IMR-90 (cell line): ENCODE measurements at regions not wholly inside any gene's neighbourhood (a gene's known extent, or its start where the extent isn't known, plus 50 kb on each side); places are given as distances from the start of the nearest gene placed in this dataset.

Experiments
- ATAC-seq: fragments of 200-7000 bp; cut with Tn5 transposase; 2 replicates; pipeline ENCODE4 v1.9.1; 2020; ENCODE audit warnings: low read depth, mild to moderate bottlenecking, moderate library complexity
- BruUV-seq: library from RNA; stranded (reverse); fragments of 400-500 nt; replicated peaks from 2 replicates; lab custom pipeline; 2021; lab: Mats Ljungman, UMichigan
- CTCF ChIA-PET: fragments of 300-600 bp; formaldehyde crosslinking; extraction: SDS; loops from one replicate; lab custom pipeline; 2021; ENCODE audit warnings: antibody characterized with exemption; lab: Yijun Ruan, JAX
- POLR2A ChIA-PET: fragments of 300-600 bp; sonication (Branson Sonifier 250); formaldehyde crosslinking; loops from one replicate; lab custom pipeline; 2022; ENCODE audit warnings: antibody characterized with exemption; ENCODE audit not compliant: unreplicated experiment; lab: Charles Lee
- DNase-seq: peaks from one replicate; pipeline ENCODE4 v3.0.0; 2013
- H2AFZ ChIP-seq: replicated peaks from 2 replicates; pipeline ENCODE3; 2013; ENCODE audit warnings: low read length, mild to moderate bottlenecking; ENCODE audit not compliant: poor library complexity
- H2AK5ac ChIP-seq: 2 replicates; pipeline ENCODE4 v1.6.1; 2013; ENCODE audit warnings: low read depth, low read length, inconsistent platforms
- H2AK9ac ChIP-seq: replicated peaks from 2 replicates; pipeline ENCODE3; 2013; ENCODE audit warnings: mild to moderate bottlenecking, low read depth, low read length, moderate library complexity; ENCODE audit not compliant: poor library complexity
- H2BK120ac ChIP-seq: 2 replicates; pipeline ENCODE4 v1.6.1; 2013; ENCODE audit warnings: low read depth, low read length, inconsistent platforms
- H2BK15ac ChIP-seq: 3 replicates; pipeline ENCODE4 v1.6.1; 2013; ENCODE audit warnings: low read depth, low read length, inconsistent platforms
- H2BK20ac ChIP-seq: 2 replicates; pipeline ENCODE4 v1.6.1; 2013; ENCODE audit warnings: low read depth, mild to moderate bottlenecking, inconsistent platforms, low read length, moderate library complexity
- H2BK5ac ChIP-seq: 2 replicates; pipeline ENCODE4 v1.6.1; 2013; ENCODE audit warnings: mild to moderate bottlenecking, low read depth, low read length, inconsistent platforms; ENCODE audit not compliant: poor library complexity, severe bottlenecking
- H3K14ac ChIP-seq: replicated peaks from 2 replicates; pipeline ENCODE4 v1.6.1; 2013; ENCODE audit warnings: low read depth, low read length, inconsistent platforms
- H3K18ac ChIP-seq: 2 replicates; pipeline ENCODE4 v1.6.1; 2013; ENCODE audit warnings: low read depth, low read length, control low read depth
- H3K23ac ChIP-seq: 2 replicates; pipeline ENCODE4 v1.6.1; 2013; ENCODE audit warnings: low read depth, low read length, inconsistent platforms
- H3K27ac ChIP-seq: 2 replicates; pipeline ENCODE4 v1.5.1; 2013; ENCODE audit warnings: mild to moderate bottlenecking, control low read depth, low read length; ENCODE audit not compliant: insufficient read depth
- H3K27me3 ChIP-seq: 2 replicates; pipeline ENCODE4 v1.6.1; 2013; ENCODE audit warnings: low read length; ENCODE audit not compliant: control insufficient read depth, insufficient read depth
- H3K36me3 ChIP-seq: 2 replicates; pipeline ENCODE4 v1.6.1; 2013; ENCODE audit warnings: low read length, mixed read lengths; ENCODE audit not compliant: control insufficient read depth, insufficient read depth
- H3K4ac ChIP-seq: 2 replicates; pipeline ENCODE4 v1.6.1; 2013; ENCODE audit warnings: low read depth, low read length, inconsistent platforms
- H3K4me1 ChIP-seq: 2 replicates; pipeline ENCODE4 v1.6.1; 2013; ENCODE audit warnings: low read length, mixed read lengths; ENCODE audit not compliant: control insufficient read depth, insufficient read depth
- H3K4me2 ChIP-seq: 2 replicates; pipeline ENCODE4 v1.6.1; 2013; ENCODE audit warnings: low read depth, mild to moderate bottlenecking, control low read depth, low read length, moderate library complexity
- H3K4me3 ChIP-seq: 2 replicates; pipeline ENCODE4 v1.5.1; 2013; ENCODE audit warnings: low read depth, mild to moderate bottlenecking, control low read depth, low read length, moderate library complexity; ENCODE audit not compliant: insufficient read depth
- H3K56ac ChIP-seq: 2 replicates; pipeline ENCODE4 v1.6.1; 2013; ENCODE audit warnings: low read length, inconsistent platforms; ENCODE audit not compliant: insufficient read depth; ENCODE audit errors: extremely low read depth
- H3K79me1 ChIP-seq, 2 experiments: 2 replicates each; pipeline ENCODE4 v1.6.1; 2013; ENCODE audit warnings: low read length in 2 of 2, inconsistent platforms in 1 of 2, low read depth in 1 of 2
- H3K9ac ChIP-seq: 2 replicates; pipeline ENCODE4 v1.6.1; 2013; ENCODE audit warnings: low read depth, low read length, control low read depth
- H3K9me1 ChIP-seq: 2 replicates; pipeline ENCODE4 v1.6.1; 2013; ENCODE audit warnings: low read length, inconsistent platforms; ENCODE audit not compliant: insufficient read depth
- H3K9me3 ChIP-seq: 2 replicates; pipeline ENCODE4 v1.6.1; 2013; ENCODE audit warnings: low read length; ENCODE audit not compliant: control insufficient read depth, insufficient read depth
- H4K20me1 ChIP-seq: 2 replicates; pipeline ENCODE4 v1.6.1; 2013; ENCODE audit warnings: low read length, inconsistent platforms; ENCODE audit not compliant: insufficient read depth
- H4K5ac ChIP-seq: 2 replicates; pipeline ENCODE4 v1.6.1; 2013; ENCODE audit warnings: mild to moderate bottlenecking, low read depth, low read length, control low read depth
- H4K8ac ChIP-seq, 2 experiments: 2 replicates each; pipeline ENCODE4 v1.6.1; 2013; ENCODE audit warnings: low read depth in 2 of 2, low read length in 2 of 2, control low read depth in 1 of 2, inconsistent platforms in 1 of 2
- H4K91ac ChIP-seq: 2 replicates; pipeline ENCODE4 v1.6.1; 2013; ENCODE audit warnings: low read depth, low read length, inconsistent platforms; ENCODE audit not compliant: insufficient read depth
- BHLHE40 ChIP-seq: fragments of 150-350 bp; IDR thresholded peaks from 2 replicates; pipeline ENCODE4 v1.6.1; 2016; ENCODE audit warnings: mild to moderate bottlenecking, low read depth, low read length
- CEBPB ChIP-seq: IDR thresholded peaks from 2 replicates; pipeline ENCODE4 v1.6.1; 2012; ENCODE audit warnings: low read depth, low read length, improper control_type of control experiment
- CHD1 ChIP-seq: IDR thresholded peaks from 2 replicates; pipeline ENCODE4 v1.6.1; 2012; ENCODE audit warnings: low read depth, low read length, improper control_type of control experiment
- ELK1 ChIP-seq: fragments of 150-350 bp; IDR thresholded peaks from 2 replicates; pipeline ENCODE4 v1.6.1; 2016; ENCODE audit warnings: low read depth, mild to moderate bottlenecking, low read length, moderate library complexity, borderline replicate concordance
- FOS ChIP-seq: fragments of 150-350 bp; IDR thresholded peaks from 2 replicates; pipeline ENCODE4 v1.6.1; 2016; ENCODE audit warnings: low read depth, low read length
- MAFK ChIP-seq: IDR thresholded peaks from 2 replicates; pipeline ENCODE4 v1.6.1; 2012; ENCODE audit warnings: low read depth, low read length, improper control_type of control experiment
- MAZ ChIP-seq: IDR thresholded peaks from 2 replicates; pipeline ENCODE4 v1.6.1; 2012; ENCODE audit warnings: low read depth, mild to moderate bottlenecking, low read length, improper control_type of control experiment, moderate library complexity, borderline replicate concordance
- MXI1 ChIP-seq: IDR thresholded peaks from 2 replicates; pipeline ENCODE4 v1.6.1; 2012; ENCODE audit warnings: low read depth, mild to moderate bottlenecking, low read length, moderate library complexity, borderline replicate concordance
- NFE2L2 ChIP-seq: fragments of 150-350 bp; IDR thresholded peaks from 2 replicates; pipeline ENCODE4 v1.6.1; 2016; ENCODE audit warnings: low read depth, mild to moderate bottlenecking, low read length
- RAD21 ChIP-seq: IDR thresholded peaks from 2 replicates; pipeline ENCODE4 v1.6.1; 2012; ENCODE audit warnings: low read length, improper control_type of control experiment
- RCOR1 ChIP-seq: IDR thresholded peaks from 2 replicates; pipeline ENCODE4 v1.6.1; 2012; ENCODE audit warnings: mild to moderate bottlenecking, low read length, improper control_type of control experiment; ENCODE audit not compliant: insufficient replicate concordance
- RFX5 ChIP-seq: IDR thresholded peaks from 2 replicates; pipeline ENCODE4 v1.8.0; 2012; ENCODE audit warnings: low read depth, mild to moderate bottlenecking, low read length, moderate library complexity
- SMC3 ChIP-seq: fragments of 150-350 bp; IDR thresholded peaks from 2 replicates; pipeline ENCODE4 v1.6.1; 2016; ENCODE audit warnings: low read depth, mild to moderate bottlenecking, antibody characterized with exemption, low read length, moderate library complexity
- USF2 ChIP-seq: fragments of 150-350 bp; IDR thresholded peaks from 2 replicates; pipeline ENCODE4 v1.6.1; 2017; ENCODE audit warnings: mild to moderate bottlenecking, antibody characterized with exemption, low read length, low read depth
- WGBS, 2 experiments: methylation state at CpG; one replicate each; pipeline versions ENCODE4 v1.1.5 to v1.1.7; 2013; ENCODE audit warnings: missing lambda C conversion rate in 2 of 2; ENCODE audit not compliant: insufficient read length in 1 of 2; ENCODE audit errors: extremely low coverage in 2 of 2; 5-methylcytosine and 5-hydroxymethylcytosine counted together
- dilution Hi-C: fragments of 300-500 bp; cut with HindIII; formaldehyde crosslinking; loops from one replicate; pipeline ENCODE4 v1.14.3; 2018; ENCODE audit warnings: low sequenced_read_pairs; ENCODE audit not compliant: unreplicated experiment
- in situ Hi-C: fragments of 300-500 bp; cut with MboI; formaldehyde crosslinking; loops from 3 replicates; pipeline ENCODE4 v1.14.3; 2019; ENCODE audit warnings: low sequenced_read_pairs, inconsistent platforms, mixed read lengths
- intact Hi-C: fragments of 100-400 bp; cut with micrococcal nuclease; formaldehyde crosslinking; loops from 2 replicates; pipeline ENCODE4 v1.10.0; 2022
- TF ChIP-seq, protein P1 (sequence below): conservative IDR thresholded peaks from 2 replicates; pipeline ENCODE4 v1.5.1; 2012; ENCODE audit warnings: mild to moderate bottlenecking, low read depth, low read length, improper control_type of control experiment

- H3K79me1 ChIP-seq: no peaks in the 10 kb centered on the region
- H4K91ac ChIP-seq: peak overlapping the region; percentile 84; the same call in 1 of the 2 replicates
- WGBS, 2 experiments: 24% methylated on average over 10 of the region's 18 CpGs; no CpG with 5 or more reads in 1 of the 2 experiments
- peak overlapping the region; percentile 66 for H3K18ac ChIP-seq
- no peak overlapping the region; the same call in 1 of the 2 replicates for H2BK120ac ChIP-seq
- H3K14ac ChIP-seq: peak overlapping the region; percentile 87
- in situ Hi-C loops: no loop called here
- 0 out of 2 replicates have a peak overlapping the region, but pooled peaks have one; percentile 10 for H3K56ac ChIP-seq
- H4K8ac ChIP-seq: peak overlapping the region; percentile 93 to 97
- ChIA-PET POLR2A (interaction anchor here (0.6 kb wide), 2 partner anchors 37 to 163 kb away, joined by 4 to 8 read pairs; no protein-coding TSS in a partner anchor), CTCF (interaction anchor here (0.8 kb wide), 1 partner anchor 26 kb away, joined by 3 read pairs; no protein-coding TSS in a partner anchor)
- no peak overlapping the region for H2AK5ac ChIP-seq
- no peak overlapping the region for H2BK5ac ChIP-seq
- no peak overlapping the region for H3K27ac ChIP-seq
- dilution Hi-C loops: no loop called here
- intact Hi-C loops: no loop called here
- H3K36me3 ChIP-seq: no peaks in the 10 kb centered on the region
- DNase-seq: peak; percentile 82
- no peak overlapping the region for H3K23ac ChIP-seq
- no peak overlapping the region for H2AK9ac ChIP-seq
- peak overlapping the region; percentile 99 for H3K4me2 ChIP-seq
- H3K27me3 ChIP-seq: peaks cover 2% of the 10 kb centered on the region
- H3K9me3 ChIP-seq: no peaks in the 10 kb centered on the region
- peak overlapping the region; percentile 71 for H3K4ac ChIP-seq
- peak; percentile 97 for ATAC-seq
- H3K9me1 ChIP-seq: no peaks in the 10 kb centered on the region
- H4K5ac ChIP-seq: peak overlapping the region; percentile 81
- H3K4me3 ChIP-seq: peak overlapping the region; percentile 48
- no peaks in the 10 kb centered on the region for H4K20me1 ChIP-seq
- H2BK20ac ChIP-seq: 0 out of 2 replicates have a peak overlapping the region, but pooled peaks have one; percentile 57
- H3K4me1 ChIP-seq: no peaks in the 10 kb centered on the region
- H2AFZ ChIP-seq: peak overlapping the region; percentile 93
- H3K9ac ChIP-seq: no peak overlapping the region
- peak overlapping the region; percentile 90; the same call in 2 of the 3 replicates for H2BK15ac ChIP-seq
- no TSS peak for BruUV-seq
- TF ChIP-seq CEBPB: peak; percentile 74
- no peak for TF ChIP-seq SMC3
- no peak for TF ChIP-seq RAD21
- no peak for TF ChIP-seq NFE2L2
- TF ChIP-seq, protein P1, sequence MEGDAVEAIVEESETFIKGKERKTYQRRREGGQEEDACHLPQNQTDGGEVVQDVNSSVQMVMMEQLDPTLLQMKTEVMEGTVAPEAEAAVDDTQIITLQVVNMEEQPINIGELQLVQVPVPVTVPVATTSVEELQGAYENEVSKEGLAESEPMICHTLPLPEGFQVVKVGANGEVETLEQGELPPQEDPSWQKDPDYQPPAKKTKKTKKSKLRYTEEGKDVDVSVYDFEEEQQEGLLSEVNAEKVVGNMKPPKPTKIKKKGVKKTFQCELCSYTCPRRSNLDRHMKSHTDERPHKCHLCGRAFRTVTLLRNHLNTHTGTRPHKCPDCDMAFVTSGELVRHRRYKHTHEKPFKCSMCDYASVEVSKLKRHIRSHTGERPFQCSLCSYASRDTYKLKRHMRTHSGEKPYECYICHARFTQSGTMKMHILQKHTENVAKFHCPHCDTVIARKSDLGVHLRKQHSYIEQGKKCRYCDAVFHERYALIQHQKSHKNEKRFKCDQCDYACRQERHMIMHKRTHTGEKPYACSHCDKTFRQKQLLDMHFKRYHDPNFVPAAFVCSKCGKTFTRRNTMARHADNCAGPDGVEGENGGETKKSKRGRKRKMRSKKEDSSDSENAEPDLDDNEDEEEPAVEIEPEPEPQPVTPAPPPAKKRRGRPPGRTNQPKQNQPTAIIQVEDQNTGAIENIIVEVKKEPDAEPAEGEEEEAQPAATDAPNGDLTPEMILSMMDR: no peak
- TF ChIP-seq MAZ: peak; percentile 25; the same call in 1 of the 2 replicates
- TF ChIP-seq FOS: no peak
- TF ChIP-seq MXI1: no peak
- TF ChIP-seq ELK1: no peak
- TF ChIP-seq RCOR1: no peak
- no peak for TF ChIP-seq MAFK
- TF ChIP-seq USF2: no peak
- no peak for TF ChIP-seq RFX5
- TF ChIP-seq CHD1: no peak
- TF ChIP-seq BHLHE40: no peak
Observed at GRCh38 chr9:6080154-6080716, 64.8 kb upstream of the RANBP6 start.
